GM19468 (cell line): ENCODE measurements at regions not wholly inside any gene's neighbourhood (a gene's known extent, or its start where the extent isn't known, plus 50 kb on each side); places are given as distances from the start of the nearest gene placed in this dataset.

Source experiments
- ATAC-seq: cut with Tn5 transposase; IDR thresholded peaks from one replicate; pipeline ENCODE4 v1.9.1; 2021; ENCODE audit warnings: mild to moderate bottlenecking, moderate library complexity, moderate number of reproducible peaks; ENCODE audit not compliant: unreplicated experiment; ENCODE audit errors: extremely low read depth

- no peak for ATAC-seq
Observed at GRCh38 chr2:64359171-64359891, 94.6 kb upstream of the LGALSL start.

GRCh38 chr2:64359892-64360657, 93.9 kb upstream of the LGALSL start:
- no peak for ATAC-seq

GRCh38 chr2:64361151-64361938, 92.6 kb upstream of the LGALSL start:
- no peak for ATAC-seq

GRCh38 chr2:64362562-64363026, 91.4 kb upstream of the LGALSL start:
- no peak for ATAC-seq

- ATAC-seq, result no peak
Observed at GRCh38 chr2:64363140-64363539, 90.8 kb upstream of the LGALSL start.

GRCh38 chr2:64363848-64364247, 90.1 kb upstream of the LGALSL start:
- ATAC-seq, result no peak

GRCh38 chr2:64367444-64368232, 86.3 kb upstream of the LGALSL start:
- ATAC-seq, result no peak

GRCh38 chr2:64369706-64370105, 84.3 kb upstream of the LGALSL start:
- no peak for ATAC-seq

GRCh38 chr2:64371727-64372126, 82.2 kb upstream of the LGALSL start:
- no peak for ATAC-seq

GRCh38 chr2:64374686-64375085, 79.3 kb upstream of the LGALSL start:
- no peak for ATAC-seq

GRCh38 chr2:64376926-64377325, 77.0 kb upstream of the LGALSL start:
- ATAC-seq, result no peak

GRCh38 chr2:64379186-64379585, 74.8 kb upstream of the LGALSL start:
- no peak for ATAC-seq

GRCh38 chr2:64380853-64381527, 73.0 kb upstream of the LGALSL start:
- ATAC-seq, result no peak

- ATAC-seq, result no peak
Observed at GRCh38 chr2:64383016-64383591, 70.9 kb upstream of the LGALSL start.

- no peak for ATAC-seq
Observed at GRCh38 chr2:64383881-64384280, 70.1 kb upstream of the LGALSL start.

- ATAC-seq, result no peak
Observed at GRCh38 chr2:64386676-64387075, 67.3 kb upstream of the LGALSL start.

GRCh38 chr2:64390586-64390985, 63.4 kb upstream of the LGALSL start:
- no peak for ATAC-seq

- no peak for ATAC-seq
Observed at GRCh38 chr2:64391424-64391823, 62.5 kb upstream of the LGALSL start.

GRCh38 chr2:64391940-64392339, 62.0 kb upstream of the LGALSL start:
- ATAC-seq, result no peak
